Fibroblast of pulmonary artery (primary cell): ENCODE measurements at regions not wholly inside any gene's neighbourhood (a gene's known extent, or its start where the extent isn't known, plus 50 kb on each side); places are given as distances from the start of the nearest gene placed in this dataset.

ENCODE experiments used
- DNase-seq: peaks from one replicate; pipeline ENCODE4 v3.0.0-alpha.2; 2010; ENCODE audit warnings: low read depth
- H3K4me3 ChIP-seq: replicated peaks from 2 replicates; pipeline ENCODE4 v1.5.1; 2011; ENCODE audit warnings: low read depth, mild to moderate bottlenecking, control low read depth, low read length, moderate library complexity
- TF ChIP-seq, protein P1 (sequence below): IDR thresholded peaks from 2 replicates; pipeline ENCODE4 v1.5.1; 2011; ENCODE audit warnings: mild to moderate bottlenecking, control low read depth, low read length, inconsistent platforms; ENCODE audit errors: missing control alignments

DNA sequence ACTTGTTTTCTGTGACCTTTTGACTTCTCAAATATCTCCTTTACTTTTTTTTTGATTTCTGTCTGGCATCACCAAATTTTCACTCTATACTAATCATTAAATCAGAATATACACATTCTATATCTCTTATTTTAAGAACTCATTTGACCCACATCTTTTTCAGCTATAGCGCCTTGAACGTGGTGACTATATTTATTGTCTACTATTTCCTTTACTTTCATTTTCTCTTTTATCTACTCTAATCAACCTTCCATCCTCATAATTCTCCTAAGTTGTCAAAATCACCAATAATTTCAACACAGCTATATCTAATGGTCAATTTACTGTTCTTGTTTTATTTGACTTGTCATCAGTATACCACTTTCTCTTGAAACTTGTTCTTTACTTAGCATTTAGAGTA is 119.0 kb upstream of the CBLB start:
- no peak for DNase-seq
- TF ChIP-seq, protein P1, sequence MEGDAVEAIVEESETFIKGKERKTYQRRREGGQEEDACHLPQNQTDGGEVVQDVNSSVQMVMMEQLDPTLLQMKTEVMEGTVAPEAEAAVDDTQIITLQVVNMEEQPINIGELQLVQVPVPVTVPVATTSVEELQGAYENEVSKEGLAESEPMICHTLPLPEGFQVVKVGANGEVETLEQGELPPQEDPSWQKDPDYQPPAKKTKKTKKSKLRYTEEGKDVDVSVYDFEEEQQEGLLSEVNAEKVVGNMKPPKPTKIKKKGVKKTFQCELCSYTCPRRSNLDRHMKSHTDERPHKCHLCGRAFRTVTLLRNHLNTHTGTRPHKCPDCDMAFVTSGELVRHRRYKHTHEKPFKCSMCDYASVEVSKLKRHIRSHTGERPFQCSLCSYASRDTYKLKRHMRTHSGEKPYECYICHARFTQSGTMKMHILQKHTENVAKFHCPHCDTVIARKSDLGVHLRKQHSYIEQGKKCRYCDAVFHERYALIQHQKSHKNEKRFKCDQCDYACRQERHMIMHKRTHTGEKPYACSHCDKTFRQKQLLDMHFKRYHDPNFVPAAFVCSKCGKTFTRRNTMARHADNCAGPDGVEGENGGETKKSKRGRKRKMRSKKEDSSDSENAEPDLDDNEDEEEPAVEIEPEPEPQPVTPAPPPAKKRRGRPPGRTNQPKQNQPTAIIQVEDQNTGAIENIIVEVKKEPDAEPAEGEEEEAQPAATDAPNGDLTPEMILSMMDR = no peak
- no peak overlapping the region for H3K4me3 ChIP-seq

DNA sequence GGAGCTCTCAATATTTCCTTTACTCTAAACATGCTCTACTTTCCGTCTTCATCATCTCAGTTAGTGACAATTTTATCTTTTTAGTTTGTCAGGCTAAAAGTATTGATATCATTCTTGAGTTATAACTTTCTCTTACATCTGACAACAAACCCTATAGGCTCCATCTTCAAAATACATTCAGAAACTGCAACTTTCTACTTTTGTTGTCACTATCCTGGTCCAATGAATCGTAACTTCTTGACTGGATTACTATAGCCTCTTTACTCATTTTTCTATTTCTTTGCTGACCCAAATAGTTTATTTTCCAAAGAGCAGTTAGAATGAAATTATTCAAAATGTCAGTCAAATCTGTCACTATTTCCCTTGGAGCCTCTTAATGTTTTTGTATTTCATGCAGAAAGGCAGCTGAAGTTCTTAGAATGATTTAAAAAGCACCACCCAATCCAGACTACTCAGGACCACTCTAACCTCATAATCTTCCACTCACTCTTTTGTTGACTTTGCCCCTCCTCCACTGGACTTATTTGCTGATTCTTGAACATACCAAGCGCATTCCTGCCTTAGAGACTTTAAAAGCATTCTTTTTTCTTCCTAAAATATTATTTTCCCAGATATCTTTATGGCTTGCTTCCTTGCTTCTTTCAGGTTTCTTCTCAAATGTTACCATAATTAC is 119.9 kb upstream of the CBLB start:
- no peak overlapping the region for H3K4me3 ChIP-seq
- no peak for DNase-seq
- TF ChIP-seq, protein P1 = no peak

DNA sequence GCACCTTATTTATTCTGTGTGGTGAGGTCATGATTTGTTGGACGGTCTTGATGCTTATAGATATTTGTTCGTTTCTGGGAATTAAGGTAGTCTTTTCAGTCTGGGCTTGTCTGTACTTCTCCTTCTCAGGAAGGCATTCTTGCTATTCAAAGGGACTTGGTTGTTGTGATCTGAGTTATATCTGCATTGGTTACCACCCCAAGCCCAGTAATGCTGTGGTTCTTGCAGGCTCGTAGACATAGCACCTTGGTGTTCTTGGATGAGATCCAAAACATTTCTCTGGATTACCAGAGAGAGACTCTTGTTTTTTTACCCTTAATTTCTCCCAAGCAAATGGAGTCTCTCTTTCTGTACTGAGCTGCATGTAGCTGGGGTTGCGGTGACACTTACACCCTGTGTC is 128.0 kb upstream of the CBLB start:
- TF ChIP-seq, protein P1 = no peak
- DNase-seq = no peak
- no peak overlapping the region for H3K4me3 ChIP-seq

DNA sequence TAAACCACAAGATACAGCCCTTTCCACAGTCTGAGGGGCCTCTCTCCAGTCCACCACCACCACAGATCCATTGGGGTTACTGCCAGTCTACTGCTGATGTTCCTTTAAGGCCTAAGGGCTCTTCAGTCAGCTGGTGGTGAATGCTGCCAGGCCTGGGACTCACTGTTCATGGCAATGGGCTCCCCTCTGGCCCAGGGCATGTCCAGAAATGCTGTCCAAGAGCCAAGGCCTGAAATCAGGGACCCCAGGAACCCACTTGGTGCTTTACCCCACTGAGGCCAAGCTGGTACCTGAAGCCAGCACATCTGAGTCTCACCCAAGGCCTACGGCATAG is 128.6 kb upstream of the CBLB start:
- TF ChIP-seq, protein P1 = no peak
- no peak overlapping the region for H3K4me3 ChIP-seq
- no peak for DNase-seq

DNA sequence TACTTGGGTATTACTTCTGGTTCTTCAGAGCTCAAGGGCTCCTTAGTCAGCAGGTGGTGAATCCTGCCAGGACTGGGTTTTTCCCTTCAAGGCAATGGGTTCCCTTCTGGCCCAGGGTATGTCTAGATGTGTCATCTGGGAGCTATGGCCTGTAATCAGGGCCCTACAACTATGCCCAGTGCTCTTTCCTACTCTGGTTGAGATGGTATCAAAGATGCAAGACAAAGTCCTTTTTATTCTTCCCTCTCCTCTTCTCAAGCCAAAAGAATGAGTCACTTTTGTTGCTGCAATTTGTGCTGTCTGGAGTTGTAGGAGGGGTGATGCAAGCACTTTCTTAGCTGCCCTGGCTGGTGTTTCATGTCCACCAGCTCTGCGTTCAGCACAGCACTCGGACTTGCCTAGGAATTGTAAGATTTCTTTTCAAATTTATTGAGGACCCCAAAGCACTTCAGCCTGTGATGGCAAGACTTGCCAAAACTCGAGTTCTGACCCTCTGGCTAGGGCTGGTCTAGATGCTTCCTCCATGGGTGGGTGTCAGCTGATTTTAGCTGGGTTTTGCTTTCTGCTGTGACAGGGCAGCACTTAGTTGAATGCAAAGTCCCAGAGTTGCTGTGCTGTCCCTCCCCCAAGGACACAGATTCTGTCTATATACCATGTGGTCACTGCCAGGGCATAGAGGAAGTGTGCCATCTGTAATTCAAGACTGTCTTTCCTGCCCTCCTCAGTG is 129.2 kb upstream of the CBLB start:
- DNase-seq = peak; percentile 97
- peak overlapping the region; percentile 42 for H3K4me3 ChIP-seq
- TF ChIP-seq, protein P1 = no peak

DNA sequence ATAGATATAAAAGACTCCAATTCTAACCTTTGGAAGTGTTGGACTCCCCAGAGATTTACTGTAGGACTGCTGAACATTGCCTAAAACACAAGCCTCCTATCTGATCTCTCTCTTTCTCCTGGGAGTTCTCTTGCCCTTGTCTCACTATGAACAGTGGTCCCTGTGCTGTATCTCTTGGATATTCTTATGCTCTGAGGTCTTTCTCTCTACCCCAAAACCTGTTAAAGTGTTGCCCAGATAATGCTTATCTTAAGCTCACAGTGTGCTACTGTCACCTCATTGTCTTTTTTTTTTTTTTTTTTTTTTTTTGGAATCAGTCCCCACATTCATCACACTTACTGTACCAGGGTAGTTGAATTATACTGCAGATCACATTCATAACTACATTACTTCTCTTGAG is 131.0 kb upstream of the CBLB start:
- no peak for DNase-seq
- TF ChIP-seq, protein P1 = no peak
- H3K4me3 ChIP-seq = no peak overlapping the region

DNA sequence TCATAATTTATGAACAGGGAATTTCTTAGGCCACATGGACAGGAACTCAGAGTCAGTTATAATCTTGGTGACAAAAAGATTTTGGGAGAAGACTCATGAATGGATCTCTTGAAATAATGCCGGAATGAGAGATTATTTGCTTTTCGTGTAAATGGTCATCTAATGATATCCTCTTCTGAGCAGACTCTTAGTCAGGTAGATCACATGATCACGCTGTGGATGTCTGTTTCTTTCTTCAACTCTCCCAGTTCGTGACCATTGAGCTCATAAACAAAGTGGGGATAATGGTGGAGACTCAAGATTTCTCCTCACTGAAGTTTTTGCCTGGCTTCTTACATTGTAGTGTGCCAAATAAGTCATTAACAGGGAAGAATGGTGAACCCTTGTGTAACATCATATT is 133.1 kb upstream of the CBLB start:
- H3K4me3 ChIP-seq = no peak overlapping the region
- TF ChIP-seq, protein P1 = no peak
- no peak for DNase-seq
